ENCODE measurements at regions not wholly inside any gene's neighbourhood (a gene's known extent, or its start where the extent isn't known, plus 50 kb on each side); places are given as distances from the start of the nearest gene placed in this dataset.

GRCh38 chr4:119729835-119730670 lies 101.4 kb upstream of the PDE5A start:
- Histone ChIP-seq H3K4me1 (replicated peaks in 1 of 2) (peaks cover 0 to 21% of the 10 kb centered on the region in 2 donors), H3K4me3 (no peak overlapping the region), H3K36me3 (replicated peaks in 1 of 2) (no peaks in the 10 kb centered on the region), H3K27ac (peak overlapping the region in 2 of 5 donors; percentile 27 to 28), H3K9me3 (replicated peaks in 1 of 3) (no peaks in the 10 kb centered on the region), H3K27me3 (no peaks in the 10 kb centered on the region)
- TF ChIP-seq CTCF (IDR thresholded peaks at IDR 0.05) (no peak), POLR2A (IDR thresholded peaks at IDR 0.05) (no peak)
- peak; percentile 51 to 83 (median 67) for DNase-seq
- intact Hi-C loops (cut with DNase I), result loop anchor here in 1 of 2 donors (10.0 kb wide), 1 partner anchor 415 kb away; no protein-coding TSS in a partner anchor
- WGBS, 4 donors, result 41 to 46% (median 42%) methylated on average over 6 of the region's 6 CpGs

DNA sequence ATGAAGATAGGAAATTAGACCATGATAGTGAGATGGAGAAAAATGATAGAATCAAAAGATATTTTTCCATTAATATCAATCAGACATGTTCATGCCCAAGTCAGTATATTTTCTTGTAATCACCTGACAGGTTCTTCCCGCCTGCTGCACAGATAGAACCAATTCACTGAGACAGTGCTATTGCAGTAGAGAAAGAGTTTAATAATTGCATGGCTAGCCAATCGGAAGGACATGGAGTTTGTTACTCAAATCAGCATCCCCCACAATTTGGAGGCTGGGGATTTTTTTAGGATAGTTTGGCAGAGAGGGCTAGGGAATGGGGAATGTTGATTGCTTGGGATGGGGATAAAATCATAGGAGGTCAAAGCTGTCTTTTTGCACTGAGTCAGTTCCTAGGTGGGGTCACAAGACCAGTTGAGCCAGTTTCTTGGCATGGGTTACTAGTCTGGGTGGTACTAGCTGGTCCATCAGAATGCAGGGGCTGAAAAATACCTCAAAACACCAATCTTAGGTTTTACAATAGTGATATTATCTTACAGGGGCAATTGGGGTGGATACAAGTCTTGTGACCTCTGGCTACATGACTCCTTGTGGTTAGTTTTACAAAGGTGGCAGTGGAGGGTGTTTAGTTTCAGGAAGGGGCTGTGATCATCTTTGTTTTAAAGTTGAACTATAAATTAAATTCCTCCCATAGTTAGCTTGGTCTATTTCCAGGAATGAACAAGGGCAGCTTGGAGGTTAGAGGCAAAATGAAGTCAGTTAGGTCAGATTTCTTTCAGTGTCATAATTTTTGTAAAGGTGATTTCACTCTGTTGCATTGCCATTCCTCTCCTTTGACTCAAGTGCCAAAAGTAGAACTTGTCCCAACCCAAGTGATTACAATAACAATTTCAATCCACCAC lies 100.3 kb upstream of the PDE5A start:
- intact Hi-C loops (cut with DNase I), result no loop called here
- H3K4me1 ChIP-seq (replicated peaks in 1 of 2), result peaks cover 0 to 21% of the 10 kb centered on the region in 2 donors
- no peak for DNase-seq
- no peaks in the 10 kb centered on the region for H3K36me3 ChIP-seq (replicated peaks in 1 of 2)
- H3K9me3 ChIP-seq (replicated peaks in 1 of 3), result no peaks in the 10 kb centered on the region
- H3K27ac ChIP-seq, result no peak overlapping the region
- 67 to 97% (median 86%) methylated on average over 2 of the region's 2 CpGs for WGBS, 4 donors
- no peak for TF ChIP-seq CTCF (IDR thresholded peaks at IDR 0.05)
- TF ChIP-seq POLR2A (IDR thresholded peaks at IDR 0.05), result no peak
- no peak overlapping the region for H3K4me3 ChIP-seq
- H3K27me3 ChIP-seq, result no peaks in the 10 kb centered on the region

- H3K27me3 ChIP-seq, result no peaks in the 10 kb centered on the region
- no peak for DNase-seq
- no peak overlapping the region for H3K4me3 ChIP-seq
- no peak overlapping the region for H3K27ac ChIP-seq
- WGBS, 4 donors, result 77 to 97% (median 87%) methylated on average over 1 of the region's 1 CpG
- H3K9me3 ChIP-seq (replicated peaks in 1 of 3), result no peaks in the 10 kb centered on the region
- no peaks in the 10 kb centered on the region for H3K36me3 ChIP-seq (replicated peaks in 1 of 2)
- peaks cover 0 to 21% of the 10 kb centered on the region in 2 donors for H3K4me1 ChIP-seq (replicated peaks in 1 of 2)
- TF ChIP-seq CTCF (IDR thresholded peaks at IDR 0.05), result no peak
- no peak for TF ChIP-seq POLR2A (IDR thresholded peaks at IDR 0.05)
- intact Hi-C loops (cut with DNase I), result no loop called here
These were observed 99.6 kb upstream of the PDE5A start for GRCh38 chr4:119728185-119728584.

- no peaks in the 10 kb centered on the region for H3K36me3 ChIP-seq (replicated peaks in 1 of 2)
- DNase-seq, result no peak
- no peaks in the 10 kb centered on the region for H3K27me3 ChIP-seq
- intact Hi-C loops (cut with DNase I), result no loop called here
- H3K9me3 ChIP-seq (replicated peaks in 1 of 3), result no peaks in the 10 kb centered on the region
- TF ChIP-seq CTCF (IDR thresholded peaks at IDR 0.05) (no peak), POLR2A (IDR thresholded peaks at IDR 0.05) (no peak)
- 83 to 100% (median 94%) methylated on average over 1 of the region's 1 CpG for WGBS, 4 donors
- H3K4me3 ChIP-seq, result no peak overlapping the region
- no peak overlapping the region for H3K27ac ChIP-seq
- H3K4me1 ChIP-seq (replicated peaks in 1 of 2), result peaks cover 0 to 21% of the 10 kb centered on the region in 2 donors
These were observed 97.9 kb upstream of the PDE5A start for GRCh38 chr4:119726505-119726904.

All from adrenal gland (tissue), 9 donors.